ENCODE measurements at regions not wholly inside any gene's neighbourhood (a gene's known extent, or its start where the extent isn't known, plus 50 kb on each side); places are given as distances from the start of the nearest gene placed in this dataset.
"Not testable (repeated sequence)": the region's sequence is repeated elsewhere in the genome, so short reads cannot be mapped to it uniquely, and the experiment has no call there.

DNA sequence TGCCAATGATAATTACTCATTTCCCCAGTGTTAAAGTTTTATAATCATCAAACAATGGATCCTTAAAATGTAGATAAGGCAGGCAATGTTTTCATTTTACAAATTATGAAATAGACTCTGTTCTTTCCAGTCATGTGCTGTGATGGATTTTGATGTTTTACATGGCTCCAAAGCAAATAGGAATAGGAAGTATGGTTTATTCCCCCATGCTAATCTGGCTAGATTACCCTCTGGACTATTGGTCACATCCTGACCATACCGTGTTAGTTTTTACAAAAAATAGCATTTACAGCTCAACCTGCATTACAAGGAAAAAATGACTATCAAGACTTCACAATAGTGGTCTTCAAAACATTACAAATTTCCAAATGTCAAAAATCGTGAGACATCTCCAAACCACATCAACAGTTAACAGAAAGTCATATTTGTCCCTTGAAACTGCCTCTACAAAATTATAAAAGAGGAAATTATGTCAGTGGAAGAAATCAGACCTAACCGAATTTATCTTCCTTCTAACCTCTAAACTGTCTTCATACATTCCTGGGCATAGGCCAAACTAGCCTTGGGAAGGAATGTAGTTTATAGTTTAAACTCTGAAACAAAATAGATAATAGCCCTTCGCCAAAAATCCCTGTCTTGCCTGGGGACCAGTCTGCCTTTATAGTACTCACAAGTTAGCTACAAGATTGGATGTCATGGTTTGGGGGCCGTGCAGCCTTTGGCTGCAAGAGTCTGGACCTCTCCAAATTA is 1941.2 kb upstream of the CELF4 start:
- DNase-seq (ENCODE audit: low read depth): no peak

- DNase-seq (ENCODE audit: low read depth): no peak
Measured at GRCh38 chr18:39500306-39500705, 1934.7 kb upstream of the CELF4 start.

GRCh38 chr18:39497821-39498220 is 1932.2 kb upstream of the CELF4 start:
- no peak for DNase-seq (ENCODE audit: low read depth)

- no peak for DNase-seq (ENCODE audit: low read depth)
Measured at GRCh38 chr18:39496986-39497385, 1931.4 kb upstream of the CELF4 start.

DNA sequence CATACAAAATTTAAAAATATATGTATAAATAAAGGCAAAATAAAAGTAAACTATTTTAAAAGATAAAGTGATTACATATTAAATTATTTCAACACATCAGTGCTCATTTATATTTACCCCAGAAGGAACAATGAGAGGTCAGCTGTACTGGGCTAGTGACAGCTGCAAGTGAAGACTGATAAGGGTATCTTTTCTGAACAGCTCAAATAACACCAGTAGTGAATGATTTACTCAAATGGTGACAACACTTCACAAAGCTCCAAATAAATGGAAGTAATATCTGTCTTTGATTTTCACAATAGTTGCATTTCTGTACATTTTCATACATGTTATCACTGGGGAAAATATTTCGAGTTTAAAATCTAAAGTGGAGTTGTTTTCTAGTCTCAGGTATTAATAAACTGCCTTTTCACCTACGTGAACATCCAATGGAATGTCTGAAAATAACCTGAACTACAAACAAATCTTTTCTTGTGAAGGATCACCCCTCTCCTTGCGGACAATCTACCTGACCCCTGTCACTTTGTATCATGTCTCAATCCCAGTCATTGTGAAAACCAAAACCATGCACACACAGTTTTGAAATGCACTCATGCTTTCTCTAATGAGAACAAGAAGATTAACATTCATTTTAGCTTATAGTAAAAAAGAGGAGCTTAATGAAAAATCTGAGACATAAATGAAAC is 1928.8 kb upstream of the CELF4 start:
- DNase-seq (ENCODE audit: low read depth): no peak

- no peak for DNase-seq (ENCODE audit: low read depth)
Measured at GRCh38 chr18:39491408-39491807, 1925.8 kb upstream of the CELF4 start.

DNA sequence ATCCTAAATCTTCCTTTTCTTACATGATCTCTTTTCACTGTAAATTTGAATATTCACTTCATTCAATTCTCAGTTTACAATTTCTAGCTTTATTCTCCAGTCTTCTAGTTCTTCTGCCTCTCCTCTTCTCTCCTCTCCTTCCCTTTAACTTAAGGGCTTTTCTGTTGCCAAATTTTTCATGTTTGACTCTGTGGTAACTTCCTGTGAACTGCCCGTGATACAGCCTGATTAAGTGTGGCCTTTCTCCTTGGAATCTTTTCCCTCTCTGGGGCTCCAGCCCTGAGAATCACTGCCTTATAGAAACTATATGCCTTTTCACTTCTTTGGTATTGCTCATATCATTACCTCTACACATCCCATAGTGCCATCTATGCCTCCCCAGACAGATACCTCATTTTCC is 1923.8 kb upstream of the CELF4 start:
- no peak for DNase-seq (ENCODE audit: low read depth)

GRCh38 chr18:39487932-39488331 is 1922.3 kb upstream of the CELF4 start:
- no peak for DNase-seq (ENCODE audit: low read depth)

DNA sequence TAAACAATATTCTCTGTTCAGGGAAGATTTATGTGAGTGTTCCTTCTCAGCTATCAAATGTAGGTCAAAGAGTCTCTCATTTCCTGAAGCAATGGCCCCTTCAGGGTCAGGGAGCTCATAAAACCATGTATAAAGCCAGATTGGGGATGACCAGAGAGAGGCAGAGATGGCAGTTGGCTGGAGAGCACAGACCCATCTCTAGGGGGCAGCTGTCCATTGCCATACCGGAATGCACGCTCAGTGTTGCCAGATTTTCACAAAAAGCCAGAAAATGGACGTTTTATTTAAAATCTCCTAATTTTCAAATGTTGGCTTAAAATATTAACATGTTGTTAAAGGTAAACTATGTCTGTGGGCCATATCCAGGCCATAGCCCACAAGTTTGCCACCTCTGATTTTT is 1920.7 kb upstream of the CELF4 start:
- no peak for DNase-seq (ENCODE audit: low read depth)

GRCh38 chr18:39485696-39486095 is 1920.1 kb upstream of the CELF4 start:
- no peak for DNase-seq (ENCODE audit: low read depth)

GRCh38 chr18:39481281-39481680 is 1915.7 kb upstream of the CELF4 start:
- no peak for DNase-seq (ENCODE audit: low read depth)

GRCh38 chr18:39480494-39481195 is 1915.0 kb upstream of the CELF4 start:
- DNase-seq (ENCODE audit: low read depth): no peak

- no peak for DNase-seq (ENCODE audit: low read depth)
Measured at GRCh38 chr18:39464006-39464405, 1898.4 kb upstream of the CELF4 start.

DNA sequence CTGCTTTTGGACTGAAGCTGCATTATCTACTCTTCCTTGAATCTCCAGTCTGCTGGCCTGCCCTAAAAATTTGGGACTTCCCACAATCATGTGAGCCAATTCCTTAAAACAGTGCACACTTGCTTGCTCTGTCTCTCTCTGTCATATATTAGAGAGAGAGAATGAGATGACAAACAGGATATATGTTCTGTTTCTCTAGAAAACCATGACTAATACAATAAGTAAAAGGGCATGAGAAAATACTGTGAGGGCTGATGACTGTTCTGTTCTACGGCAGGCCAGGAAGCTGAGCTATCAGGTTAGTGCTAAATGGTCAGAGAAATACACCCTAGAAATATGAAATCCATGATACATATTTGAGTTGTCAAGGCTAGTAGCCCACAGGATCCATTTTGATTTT is 1896.8 kb upstream of the CELF4 start:
- no peak for DNase-seq (ENCODE audit: low read depth)

GRCh38 chr18:39460136-39460535 is 1894.5 kb upstream of the CELF4 start:
- no peak for DNase-seq (ENCODE audit: low read depth)

DNA sequence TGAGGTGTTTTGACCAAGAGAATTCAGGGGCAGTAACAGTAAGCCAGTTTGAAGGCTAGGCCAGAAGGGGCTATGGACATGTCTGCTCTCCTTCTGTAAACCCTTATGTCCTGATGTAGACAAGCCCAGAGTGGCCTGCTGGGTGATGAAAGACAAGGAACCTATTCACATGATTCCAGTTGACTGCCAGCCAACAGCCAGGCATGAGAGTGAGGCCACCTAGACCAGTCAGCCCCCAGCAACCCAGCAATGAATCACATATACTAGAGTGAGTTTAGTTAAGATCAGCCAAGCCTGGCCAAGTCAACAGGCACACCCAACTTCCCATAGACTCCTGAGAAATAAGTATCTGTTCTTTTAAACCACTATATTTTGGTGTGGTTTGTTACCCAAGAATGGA is 1889.7 kb upstream of the CELF4 start:
- no peak for DNase-seq (ENCODE audit: low read depth)

DNA sequence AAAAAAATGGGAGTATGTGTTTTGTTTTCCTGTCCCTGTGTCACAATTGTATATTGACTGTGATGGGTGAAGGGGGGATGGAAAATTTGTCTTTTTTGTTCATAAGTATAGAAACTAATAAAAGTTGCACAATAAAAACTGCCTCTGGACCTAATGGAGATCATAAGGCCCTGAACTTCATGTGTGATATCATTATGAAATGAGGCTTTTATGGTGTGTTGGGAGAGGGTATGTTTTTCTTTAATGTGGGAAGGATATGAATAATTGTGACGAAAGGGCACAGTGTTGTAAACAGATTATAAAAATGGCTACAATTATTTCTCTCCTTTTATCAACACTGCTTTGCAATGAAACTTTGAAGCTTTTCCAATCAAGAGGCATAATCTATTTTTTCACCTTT is 1889.3 kb upstream of the CELF4 start:
- DNase-seq (ENCODE audit: low read depth): no peak

DNA sequence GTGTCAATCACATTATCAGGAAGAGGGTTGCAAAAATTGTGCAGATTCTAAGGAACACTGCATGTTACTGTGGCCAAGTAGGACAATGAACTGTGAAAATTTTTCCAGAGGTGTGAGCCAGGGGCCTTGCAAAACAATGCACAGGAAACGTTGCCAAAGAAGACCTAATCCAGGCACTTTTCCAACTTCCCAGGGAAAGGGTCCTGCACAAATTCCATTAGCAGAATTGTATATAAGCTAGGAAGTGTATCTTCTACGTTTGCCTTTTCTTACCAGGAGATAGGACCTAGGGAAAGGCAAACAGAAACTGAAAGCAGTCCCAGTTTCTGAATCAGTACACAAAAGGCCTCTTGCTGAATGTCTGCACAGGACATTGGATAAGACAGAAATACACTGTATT is 1888.3 kb upstream of the CELF4 start:
- no peak for DNase-seq (ENCODE audit: low read depth)

- no peak for DNase-seq (ENCODE audit: low read depth)
Measured at GRCh38 chr18:39453356-39453755, 1887.8 kb upstream of the CELF4 start.

GRCh38 chr18:39450958-39451357 is 1885.4 kb upstream of the CELF4 start:
- no peak for DNase-seq (ENCODE audit: low read depth)

GRCh38 chr18:39449566-39449965 is 1884.0 kb upstream of the CELF4 start:
- DNase-seq (ENCODE audit: low read depth): no peak

GRCh38 chr18:39448942-39449341 is 1883.3 kb upstream of the CELF4 start:
- no peak for DNase-seq (ENCODE audit: low read depth)

- not testable (repeated sequence) for DNase-seq (ENCODE audit: low read depth)
Measured at GRCh38 chr18:39444957-39445356, 1879.4 kb upstream of the CELF4 start.
